ENCODE measurements at regions not wholly inside any gene's neighbourhood (a gene's known extent, or its start where the extent isn't known, plus 50 kb on each side); places are given as distances from the start of the nearest gene placed in this dataset.
"Not testable (repeated sequence)": the region's sequence is repeated elsewhere in the genome, so short reads cannot be mapped to it uniquely, and the experiment has no call there.

DNA sequence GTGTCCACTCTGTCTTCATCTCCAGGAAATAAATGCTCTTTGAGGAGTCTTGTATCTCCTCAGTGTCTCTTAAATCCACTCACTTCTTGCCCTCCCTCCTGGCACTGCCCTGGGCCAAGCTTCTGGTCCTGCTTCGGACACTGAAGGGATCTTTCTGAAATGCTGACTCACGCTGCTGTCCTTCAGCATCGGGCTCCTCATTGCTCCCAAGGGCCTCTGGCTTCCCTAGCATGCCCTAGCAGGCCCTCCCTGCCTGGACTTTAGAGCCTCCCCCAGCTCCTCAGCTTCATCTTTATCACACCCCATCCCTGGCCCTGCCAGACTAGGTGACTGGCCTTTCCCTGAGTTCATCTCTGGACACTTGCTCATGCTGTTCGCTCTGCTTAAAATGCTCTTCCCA lies 96.6 kb downstream of the FOXD2 start:
- Histone ChIP-seq H3K27me3 (no peaks in the 10 kb centered on the region), H3K27ac (no peak overlapping the region), H3K4me1 (no peaks in the 10 kb centered on the region), H3K9me3 (no peaks in the 10 kb centered on the region), H3K4me3 (no peak overlapping the region), H3K36me3 (no peaks in the 10 kb centered on the region)
- no peak for DNase-seq
- FAIRE-seq: no peak
- intact Hi-C loops (cut with DNase I): no loop called here
- no peak for ATAC-seq
- WGBS, 2 donors: 86 to 90% methylated on average over 4 of the region's 4 CpGs
- TF ChIP-seq, protein P1, sequence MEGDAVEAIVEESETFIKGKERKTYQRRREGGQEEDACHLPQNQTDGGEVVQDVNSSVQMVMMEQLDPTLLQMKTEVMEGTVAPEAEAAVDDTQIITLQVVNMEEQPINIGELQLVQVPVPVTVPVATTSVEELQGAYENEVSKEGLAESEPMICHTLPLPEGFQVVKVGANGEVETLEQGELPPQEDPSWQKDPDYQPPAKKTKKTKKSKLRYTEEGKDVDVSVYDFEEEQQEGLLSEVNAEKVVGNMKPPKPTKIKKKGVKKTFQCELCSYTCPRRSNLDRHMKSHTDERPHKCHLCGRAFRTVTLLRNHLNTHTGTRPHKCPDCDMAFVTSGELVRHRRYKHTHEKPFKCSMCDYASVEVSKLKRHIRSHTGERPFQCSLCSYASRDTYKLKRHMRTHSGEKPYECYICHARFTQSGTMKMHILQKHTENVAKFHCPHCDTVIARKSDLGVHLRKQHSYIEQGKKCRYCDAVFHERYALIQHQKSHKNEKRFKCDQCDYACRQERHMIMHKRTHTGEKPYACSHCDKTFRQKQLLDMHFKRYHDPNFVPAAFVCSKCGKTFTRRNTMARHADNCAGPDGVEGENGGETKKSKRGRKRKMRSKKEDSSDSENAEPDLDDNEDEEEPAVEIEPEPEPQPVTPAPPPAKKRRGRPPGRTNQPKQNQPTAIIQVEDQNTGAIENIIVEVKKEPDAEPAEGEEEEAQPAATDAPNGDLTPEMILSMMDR (IDR thresholded peaks at IDR 0.05): no peak

DNA sequence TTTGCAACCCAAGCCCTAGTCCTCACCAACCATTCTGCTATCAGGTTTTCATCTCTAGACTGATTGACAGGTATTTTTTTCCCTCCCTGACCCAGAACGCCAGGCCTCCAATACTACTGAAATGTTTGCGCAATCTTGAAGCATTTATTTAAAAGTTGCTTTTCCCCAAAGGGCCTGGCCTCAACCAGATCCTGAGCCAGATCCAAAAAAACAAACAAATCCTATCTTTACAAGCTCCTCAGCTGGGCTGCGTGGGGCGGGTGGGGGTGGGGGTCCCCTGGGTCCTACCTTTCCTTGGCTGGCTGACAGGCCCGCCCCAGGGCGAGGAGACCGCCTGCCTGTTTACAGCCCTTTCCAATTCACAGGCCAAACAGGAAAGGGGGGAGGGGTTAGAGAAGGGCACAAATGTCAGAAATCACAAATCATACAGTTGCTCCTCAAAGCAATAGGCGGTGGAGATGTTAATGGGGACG lies 98.8 kb downstream of the FOXD2 start:
- FAIRE-seq: no peak
- ATAC-seq: peak in 2 of 4 donors; percentile 38 to 53

DNA sequence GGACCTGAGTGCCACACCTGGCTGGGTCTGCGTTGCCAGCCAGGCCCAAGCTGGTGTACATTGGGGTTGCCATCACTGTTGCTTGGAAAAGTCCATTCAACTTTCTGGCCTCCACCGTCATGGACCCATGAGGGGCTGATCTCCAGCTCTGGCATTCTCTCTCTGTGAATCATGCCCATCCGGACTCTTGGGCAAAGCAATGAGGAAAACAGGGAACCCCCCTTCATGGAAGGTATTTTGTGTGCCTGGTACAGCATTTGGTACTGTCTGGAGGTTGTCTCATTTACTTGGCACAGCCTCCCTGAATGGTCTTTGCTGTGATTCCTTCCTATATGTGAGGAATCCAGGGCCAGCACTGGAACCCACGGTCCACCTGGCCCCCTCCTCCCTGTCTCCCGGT lies 99.4 kb downstream of the FOXD2 start:
- DNase-seq (no peak), ATAC-seq (no peak), FAIRE-seq (no peak)
- Histone ChIP-seq H3K4me3 (no peak overlapping the region), H3K27me3 (no peaks in the 10 kb centered on the region), H3K36me3 (no peaks in the 10 kb centered on the region), H3K9me3 (no peaks in the 10 kb centered on the region), H3K4me1 (no peaks in the 10 kb centered on the region), H3K27ac (no peak overlapping the region)
- TF ChIP-seq, protein P1 (IDR thresholded peaks at IDR 0.05): no peak
- WGBS, 2 donors: 73 to 78% methylated on average over 5 of the region's 5 CpGs
- intact Hi-C loops (cut with DNase I): no loop called here

More for the DNA sequence above, 98.8 kb downstream of the FOXD2 start:
- Histone ChIP-seq H3K9me3 (no peaks in the 10 kb centered on the region), H3K27ac (no peak overlapping the region), H3K4me3 (no peak overlapping the region), H3K36me3 (no peaks in the 10 kb centered on the region), H3K4me1 (no peaks in the 10 kb centered on the region), H3K27me3 (no peaks in the 10 kb centered on the region)
- TF ChIP-seq, protein P1 (IDR thresholded peaks at IDR 0.05): no peak
- intact Hi-C loops (cut with DNase I): no loop called here
- DNase-seq: peak in 1 of 6 donors; percentile 33
- WGBS, 2 donors: 36 to 39% methylated on average over 9 of the region's 9 CpGs

DNA sequence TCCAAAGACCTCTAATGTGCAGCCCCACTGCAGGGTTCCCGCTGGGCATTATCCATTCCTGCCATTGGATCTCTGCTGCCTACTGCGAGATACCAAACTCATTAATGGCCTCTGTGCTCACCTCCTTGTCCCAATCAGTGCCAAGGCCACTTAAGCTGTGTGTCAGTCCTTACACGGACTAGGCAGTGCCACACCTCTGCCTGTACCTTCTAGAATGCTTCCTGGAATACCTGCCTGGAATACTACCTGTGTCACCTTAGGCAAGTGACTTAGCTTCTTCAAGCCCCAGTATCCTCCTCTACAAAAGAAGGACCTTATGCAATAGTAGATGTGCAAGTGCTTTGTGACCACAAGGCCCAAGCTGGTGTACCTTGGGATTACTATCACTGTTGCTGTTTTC lies 100.1 kb downstream of the FOXD2 start:
- intact Hi-C loops (cut with DNase I): no loop called here
- no peak overlapping the region for H3K27ac ChIP-seq
- H3K4me1 ChIP-seq: no peaks in the 10 kb centered on the region
- H3K27me3 ChIP-seq: no peaks in the 10 kb centered on the region
- H3K4me3 ChIP-seq: no peak overlapping the region
- no peaks in the 10 kb centered on the region for H3K9me3 ChIP-seq
- FAIRE-seq: no peak
- H3K36me3 ChIP-seq: no peaks in the 10 kb centered on the region
- TF ChIP-seq, protein P1 (IDR thresholded peaks at IDR 0.05): no peak
- no peak for ATAC-seq
- no peak for DNase-seq
- 63 to 87% methylated on average over 3 of the region's 3 CpGs for WGBS, 2 donors

DNA sequence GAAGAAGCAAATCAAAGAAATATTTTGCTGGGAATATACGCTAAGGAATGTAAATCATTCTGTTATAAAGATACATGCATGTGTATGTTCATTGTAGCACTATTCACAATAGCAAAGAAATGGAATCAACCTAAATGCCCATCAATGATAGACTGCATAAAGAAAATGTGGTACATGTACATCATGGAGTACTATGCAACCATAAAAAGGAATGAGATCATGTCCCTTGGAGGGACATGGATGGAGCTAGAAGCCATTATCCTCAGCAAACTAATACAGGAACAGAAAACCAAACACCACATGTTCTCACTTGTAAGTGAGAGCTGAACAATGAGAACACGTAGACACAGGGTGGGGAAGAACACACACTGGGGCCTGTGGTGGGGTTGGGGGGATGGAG lies 100.7 kb downstream of the FOXD2 start:
- 85 to 91% methylated on average over 2 of the region's 2 CpGs for WGBS, 2 donors
- FAIRE-seq; H3K27me3 ChIP-seq; H3K4me1 ChIP-seq; DNase-seq; H3K9me3 ChIP-seq; H3K4me3 ChIP-seq; intact Hi-C loops (cut with DNase I); H3K27ac ChIP-seq; H3K36me3 ChIP-seq; ATAC-seq: not testable (repeated sequence)

DNA sequence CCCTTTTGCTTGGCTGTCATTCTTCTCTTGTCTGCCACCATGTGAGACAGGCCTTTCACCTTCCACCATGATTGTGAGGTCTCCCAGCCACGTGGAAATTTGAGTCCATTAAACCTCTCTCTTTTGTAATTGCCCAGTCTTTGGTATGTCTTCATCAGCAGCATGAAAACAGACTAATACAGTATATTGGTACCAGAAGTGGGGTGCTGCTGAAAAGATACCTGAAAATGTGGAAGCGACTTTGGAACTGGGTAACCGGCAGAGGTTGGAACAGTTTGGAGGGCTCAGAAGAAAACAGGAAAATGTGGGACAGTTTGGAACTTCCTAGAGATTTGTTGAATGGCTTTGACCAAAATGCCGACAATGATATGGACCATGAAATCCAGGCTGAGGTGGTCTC lies 103.9 kb downstream of the FOXD2 start:
- H3K27me3 ChIP-seq; H3K27ac ChIP-seq; ATAC-seq; H3K9me3 ChIP-seq; H3K36me3 ChIP-seq; intact Hi-C loops (cut with DNase I); DNase-seq; H3K4me1 ChIP-seq; H3K4me3 ChIP-seq; FAIRE-seq: not testable (repeated sequence)
- WGBS, 2 donors: 86 to 87% methylated on average over 4 of the region's 4 CpGs

DNA sequence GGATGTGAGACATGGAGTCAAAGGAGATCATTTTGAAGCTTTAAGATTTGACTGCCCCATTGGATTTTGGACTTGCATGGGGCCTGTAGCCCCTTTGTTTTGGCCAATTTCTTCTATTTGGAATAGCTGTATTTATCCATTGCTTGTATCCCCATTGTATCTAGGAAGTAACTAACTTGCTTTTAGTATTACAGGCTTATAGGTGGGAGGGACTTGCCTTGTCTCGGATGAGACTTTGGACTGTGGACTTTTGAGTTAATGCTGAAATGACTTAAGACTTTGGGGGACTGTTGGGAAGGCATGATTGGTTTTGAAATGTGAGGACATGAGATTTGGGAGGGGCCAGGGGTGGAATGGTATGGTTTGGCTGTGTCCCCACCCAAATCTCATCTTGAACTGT lies 105.2 kb downstream of the FOXD2 start:
- ATAC-seq; H3K36me3 ChIP-seq; DNase-seq; H3K4me1 ChIP-seq; H3K27ac ChIP-seq; FAIRE-seq; intact Hi-C loops (cut with DNase I); H3K27me3 ChIP-seq; H3K9me3 ChIP-seq; H3K4me3 ChIP-seq: not testable (repeated sequence)
- WGBS, 2 donors: 67 to 73% methylated on average over 1 of the region's 1 CpG

All from pancreas (tissue), 10 donors.